Uterus (tissue), 2 donors: ENCODE measurements at regions not wholly inside any gene's neighbourhood (a gene's known extent, or its start where the extent isn't known, plus 50 kb on each side); places are given as distances from the start of the nearest gene placed in this dataset.

Source experiments
- CTCF ChIP-seq, 4 experiments: fragments of 200-600 bp in 2 of 4; fragments of 450-650 bp in 2 of 4; sonication (generic) in 2 of 4; IDR thresholded peaks; one replicate each; pipeline ENCODE4 v1.5.1; 2016 to 2019; ENCODE audit warnings: antibody characterized with exemption in 4 of 4, mild to moderate bottlenecking in 2 of 4, moderate library complexity in 1 of 4
- POLR2A ChIP-seq, 2 donors: fragments of 450-650 bp; IDR thresholded peaks; one replicate each; pipeline ENCODE4 v1.6.1; 2016; ENCODE audit warnings: antibody characterized with exemption in 2 of 2, mild to moderate bottlenecking in 1 of 2, moderate library complexity in 1 of 2

GRCh38 chr14:101313268-101313667 lies 248.0 kb upstream of the DIO3 start:
- TF ChIP-seq CTCF (IDR thresholded peaks at IDR 0.05) (no peak), POLR2A (IDR thresholded peaks at IDR 0.05) (no peak)
